ENCODE measurements at regions not wholly inside any gene's neighbourhood (a gene's known extent, or its start where the extent isn't known, plus 50 kb on each side); places are given as distances from the start of the nearest gene placed in this dataset.
"Not testable (repeated sequence)": the region's sequence is repeated elsewhere in the genome, so short reads cannot be mapped to it uniquely, and the experiment has no call there.

GRCh38 chr9:85322592-85322991 is 419.2 kb downstream of the AGTPBP1 start:
- DNase-seq = no peak

DNA sequence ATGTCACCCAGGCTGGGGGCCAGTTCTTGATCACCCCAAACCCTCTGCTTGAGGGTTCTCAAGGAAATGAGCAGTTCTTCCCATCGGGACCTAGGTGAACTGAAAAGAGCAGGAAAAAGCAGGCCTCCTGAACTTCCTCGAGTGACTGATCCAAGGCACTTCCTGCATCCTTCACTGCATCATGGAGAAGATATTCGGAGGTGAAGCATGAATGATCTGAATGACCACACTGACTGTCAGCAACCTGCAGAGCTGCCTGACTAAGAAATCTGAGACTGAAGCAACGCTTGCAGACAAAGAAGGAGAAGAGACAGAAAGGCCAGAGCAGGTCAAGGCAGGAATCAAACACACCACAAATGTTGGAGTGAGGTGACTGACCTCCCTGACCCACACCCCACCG is 420.2 kb downstream of the AGTPBP1 start:
- no peak for DNase-seq

GRCh38 chr9:85319936-85320656 is 421.7 kb downstream of the AGTPBP1 start:
- no peak for DNase-seq

- not testable (repeated sequence) for DNase-seq
Measured at GRCh38 chr9:85315535-85315934, 426.2 kb downstream of the AGTPBP1 start.

GRCh38 chr9:85310573-85310972 is 431.2 kb downstream of the AGTPBP1 start:
- no peak for DNase-seq

- DNase-seq = no peak
Measured at GRCh38 chr9:85303757-85304134, 438.0 kb downstream of the AGTPBP1 start.

- DNase-seq = no peak
Measured at GRCh38 chr9:85302938-85303756, 438.6 kb downstream of the AGTPBP1 start.

GRCh38 chr9:85298499-85298898 is 443.3 kb downstream of the AGTPBP1 start:
- DNase-seq = no peak

DNA sequence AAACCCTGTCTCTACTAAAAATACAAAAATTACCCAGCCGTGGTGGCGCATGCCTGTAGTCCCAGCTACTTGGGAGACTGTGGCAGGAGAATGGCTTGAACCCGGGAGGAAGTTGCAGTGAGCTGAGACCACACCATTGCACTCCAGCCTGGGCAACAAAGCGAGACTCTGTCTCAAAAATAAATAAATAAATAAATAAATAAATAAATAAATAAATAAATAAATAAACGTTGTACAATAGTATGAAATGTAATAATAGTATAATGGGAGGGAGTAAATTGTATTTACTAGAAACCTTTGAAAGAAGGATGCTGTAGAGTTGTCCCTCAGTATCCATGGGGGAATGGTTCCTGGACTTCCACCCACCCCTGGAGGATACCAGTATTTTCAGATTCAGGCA is 446.5 kb downstream of the AGTPBP1 start:
- not testable (repeated sequence) for DNase-seq

DNA sequence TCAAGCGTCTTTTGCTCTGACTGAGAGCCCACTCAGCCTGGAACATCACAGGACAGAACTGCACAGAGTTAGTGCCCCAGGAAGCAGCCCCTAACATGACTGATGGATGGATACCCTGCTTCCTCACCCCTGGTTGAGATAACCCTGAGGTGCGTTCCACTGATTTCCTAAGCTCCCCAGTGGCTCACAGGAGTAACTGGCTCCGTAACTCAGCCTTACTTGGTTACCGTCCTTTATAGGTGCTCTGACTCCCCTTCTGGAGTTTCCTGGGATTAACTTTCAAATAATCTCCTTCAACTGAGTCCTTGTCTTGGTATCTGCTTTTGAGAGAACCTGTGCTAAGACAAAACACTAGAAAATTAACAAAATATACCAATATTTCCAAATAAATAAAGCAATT is 449.5 kb downstream of the AGTPBP1 start:
- DNase-seq = no peak

DNA sequence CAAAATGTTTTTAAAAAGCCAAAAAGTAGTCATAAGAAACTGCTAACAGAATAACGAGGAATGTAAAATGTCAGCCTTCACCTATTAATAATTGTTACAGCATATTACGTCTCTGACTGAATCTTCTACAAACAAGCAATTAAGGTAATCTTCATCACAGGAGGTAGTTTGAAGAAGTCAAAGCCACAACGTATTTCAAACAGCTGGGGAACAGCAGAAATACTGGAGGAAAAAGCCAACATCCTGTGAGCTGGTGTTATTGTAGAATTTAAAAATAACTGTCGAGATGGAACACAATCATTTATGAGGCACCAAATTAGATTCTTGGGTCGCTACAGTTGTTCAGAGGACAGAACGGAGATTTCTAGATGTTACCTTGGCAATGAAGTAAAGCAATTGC is 450.5 kb downstream of the AGTPBP1 start:
- DNase-seq = no peak

DNA sequence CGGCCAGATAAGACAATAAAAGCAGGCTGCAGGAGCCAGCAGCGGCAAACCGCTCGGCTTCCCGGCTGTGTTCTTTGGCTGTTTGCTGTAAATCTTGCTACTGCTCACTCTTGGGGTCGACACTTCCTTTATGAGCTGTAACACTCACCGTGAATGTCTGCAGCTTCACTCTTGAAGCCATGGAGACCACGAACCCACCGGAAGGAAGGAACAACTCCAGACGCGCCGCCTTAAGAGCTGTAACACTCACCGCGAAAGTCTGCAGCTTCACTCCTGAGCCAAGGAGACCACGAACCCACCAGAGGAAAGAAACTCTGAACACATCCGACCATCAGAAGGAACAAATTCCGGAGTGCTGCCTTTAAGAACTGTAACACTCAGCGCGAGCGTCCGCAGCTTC is 451.7 kb downstream of the AGTPBP1 start:
- no peak for DNase-seq

DNA sequence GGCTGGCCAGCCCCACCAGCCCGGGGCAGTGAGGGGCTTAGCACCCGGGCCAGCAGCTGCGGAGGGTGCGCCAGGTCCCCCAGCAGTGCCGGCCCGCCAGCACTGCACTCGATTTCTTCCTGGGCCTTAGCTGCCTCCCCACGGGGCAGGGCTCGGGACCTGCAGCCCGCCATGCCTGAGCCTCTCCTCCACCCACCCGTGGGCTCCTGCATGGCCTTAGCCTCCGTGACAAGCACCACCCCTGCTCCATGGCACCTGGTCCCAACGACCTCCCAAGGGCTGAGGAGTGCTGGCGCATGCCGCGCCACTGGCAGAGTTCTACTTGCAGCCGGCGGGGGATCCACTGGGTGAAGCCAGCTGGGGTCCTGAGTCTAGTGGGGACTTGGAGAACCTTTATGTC is 452.6 kb downstream of the AGTPBP1 start:
- no peak for DNase-seq

DNA sequence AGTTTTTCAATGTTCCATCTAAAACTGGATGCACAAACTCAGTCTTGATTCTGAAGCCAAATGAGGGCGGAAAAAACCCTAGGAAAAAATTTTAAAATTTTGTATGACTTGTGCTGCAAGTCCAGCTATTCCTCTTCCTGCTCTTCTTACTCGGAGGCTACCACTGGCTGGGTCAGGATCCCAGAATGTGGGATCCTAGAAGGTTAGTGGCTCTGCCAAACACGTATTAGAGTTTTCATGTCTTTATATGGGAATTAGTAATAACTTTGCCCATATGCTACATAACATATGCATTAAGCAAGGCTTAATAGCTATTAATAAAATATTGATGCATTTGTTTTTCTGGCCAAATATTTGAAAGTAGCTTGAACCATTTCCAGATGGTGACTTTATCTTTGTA is 458.3 kb downstream of the AGTPBP1 start:
- no peak for DNase-seq

- no peak for DNase-seq
Measured at GRCh38 chr9:85278769-85279168, 463.0 kb downstream of the AGTPBP1 start.

- DNase-seq = no peak
Measured at GRCh38 chr9:85276741-85277140, 465.0 kb downstream of the AGTPBP1 start.

GRCh38 chr9:85269811-85270210 is 471.9 kb downstream of the AGTPBP1 start:
- no peak for DNase-seq

- no peak for DNase-seq
Measured at GRCh38 chr9:85268131-85268530, 473.6 kb downstream of the AGTPBP1 start.

- DNase-seq = no peak
Measured at GRCh38 chr9:85264695-85265094, 477.1 kb downstream of the AGTPBP1 start.

GRCh38 chr9:85263288-85263687 is 478.5 kb downstream of the AGTPBP1 start:
- no peak for DNase-seq

- DNase-seq = no peak
Measured at GRCh38 chr9:85262333-85262732, 479.4 kb downstream of the AGTPBP1 start.

GRCh38 chr9:85260275-85260845 is 481.4 kb downstream of the AGTPBP1 start:
- no peak for DNase-seq

DNA sequence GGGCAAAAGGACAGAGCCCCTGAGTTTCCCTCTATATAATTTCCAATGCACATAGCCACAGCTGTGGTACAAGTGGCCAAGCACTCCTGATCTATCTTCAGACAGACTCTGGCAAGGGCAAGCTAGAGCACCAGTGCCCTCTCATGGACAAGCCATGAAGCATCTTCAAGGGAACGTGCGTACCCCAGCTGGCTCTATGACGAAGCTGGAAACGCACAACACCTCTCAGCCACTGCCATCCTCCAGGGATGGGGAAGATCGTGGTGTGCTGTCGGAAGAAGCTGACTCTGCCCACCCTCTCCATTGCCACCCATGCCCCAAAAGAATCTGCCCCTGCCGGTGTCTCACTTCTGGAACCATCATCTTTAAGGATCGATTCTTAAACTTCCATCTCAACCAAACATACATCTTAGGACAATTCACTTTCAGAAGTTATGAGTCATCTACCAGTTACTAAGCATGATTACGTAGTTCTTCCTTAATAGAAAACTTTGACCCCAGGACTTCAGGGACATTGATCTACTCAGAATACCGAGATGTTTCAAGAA is 482.9 kb downstream of the AGTPBP1 start:
- DNase-seq = peak; percentile 55

DNA sequence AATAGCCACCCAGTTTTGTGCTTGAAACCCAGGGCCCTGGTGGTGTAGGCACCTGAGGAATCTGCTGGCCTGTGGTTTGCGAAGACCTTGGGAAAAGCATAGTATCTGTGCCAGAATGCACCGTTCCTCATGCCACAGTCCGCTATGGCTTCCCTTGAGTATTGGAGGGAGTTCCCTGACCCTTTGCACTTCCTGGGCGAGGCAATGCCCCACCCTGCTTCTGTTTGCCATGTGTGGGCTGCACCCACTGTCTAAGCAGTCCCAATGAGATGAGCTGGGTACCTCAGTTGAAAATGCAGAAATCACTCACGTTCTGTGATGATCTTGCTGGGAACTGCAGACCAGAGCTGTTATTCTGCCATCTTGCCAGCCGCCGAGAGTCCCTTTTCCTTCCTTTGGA is 483.5 kb downstream of the AGTPBP1 start:
- DNase-seq = no peak

Measured in NCI-H510A (cell line).